Fibroblast of the conjunctiva (primary cell): ENCODE measurements at regions not wholly inside any gene's neighbourhood (a gene's known extent, or its start where the extent isn't known, plus 50 kb on each side); places are given as distances from the start of the nearest gene placed in this dataset.
"Not testable (repeated sequence)": the region's sequence is repeated elsewhere in the genome, so short reads cannot be mapped to it uniquely, and the experiment has no call there.

Experiments
- DNase-seq: peaks from one replicate; pipeline ENCODE4 v3.0.0-alpha.2; 2010; ENCODE audit warnings: low read depth

- no peak for DNase-seq
Measured at GRCh38 chr5:166880456-166880855, 1411.0 kb upstream of the WWC1 start.

- no peak for DNase-seq
Measured at GRCh38 chr5:166881802-166882201, 1409.6 kb upstream of the WWC1 start.

- DNase-seq = peak; percentile 10
Measured at GRCh38 chr5:166883016-166883415, 1408.4 kb upstream of the WWC1 start.

GRCh38 chr5:166898166-166898565 is 1393.3 kb upstream of the WWC1 start:
- no peak for DNase-seq

- no peak for DNase-seq
Measured at GRCh38 chr5:166899343-166899742, 1392.1 kb upstream of the WWC1 start.

- no peak for DNase-seq
Measured at GRCh38 chr5:166904571-166904970, 1386.9 kb upstream of the WWC1 start.

- DNase-seq = peak; percentile 48
Measured at GRCh38 chr5:166906991-166907713, 1384.3 kb upstream of the WWC1 start.

- peak; percentile 46 for DNase-seq
Measured at GRCh38 chr5:166909040-166909439, 1382.4 kb upstream of the WWC1 start.

GRCh38 chr5:166909926-166910325 is 1381.5 kb upstream of the WWC1 start:
- DNase-seq = no peak

- no peak for DNase-seq
Measured at GRCh38 chr5:166910995-166911394, 1380.5 kb upstream of the WWC1 start.

GRCh38 chr5:166916021-166916420 is 1375.4 kb upstream of the WWC1 start:
- no peak for DNase-seq

GRCh38 chr5:166926138-166926537 is 1365.3 kb upstream of the WWC1 start:
- DNase-seq = no peak

GRCh38 chr5:166926806-166927475 is 1364.5 kb upstream of the WWC1 start:
- not testable (repeated sequence) for DNase-seq

- DNase-seq = no peak
Measured at GRCh38 chr5:166936351-166936750, 1355.1 kb upstream of the WWC1 start.

GRCh38 chr5:166938071-166938470 is 1353.4 kb upstream of the WWC1 start:
- no peak for DNase-seq

GRCh38 chr5:166942948-166943347 is 1348.5 kb upstream of the WWC1 start:
- DNase-seq = no peak

- no peak for DNase-seq
Measured at GRCh38 chr5:166947045-166947444, 1344.4 kb upstream of the WWC1 start.

- DNase-seq = no peak
Measured at GRCh38 chr5:166948679-166949078, 1342.8 kb upstream of the WWC1 start.

- no peak for DNase-seq
Measured at GRCh38 chr5:166952048-166952447, 1339.4 kb upstream of the WWC1 start.

GRCh38 chr5:166957782-166958181 is 1333.7 kb upstream of the WWC1 start:
- no peak for DNase-seq

- DNase-seq = no peak
Measured at GRCh38 chr5:166959766-166960165, 1331.7 kb upstream of the WWC1 start.

- no peak for DNase-seq
Measured at GRCh38 chr5:166961028-166961427, 1330.4 kb upstream of the WWC1 start.

GRCh38 chr5:166961913-166962312 is 1329.5 kb upstream of the WWC1 start:
- no peak for DNase-seq

GRCh38 chr5:166962461-166962860 is 1329.0 kb upstream of the WWC1 start:
- DNase-seq = no peak
